MCF 10A (cell line): ENCODE measurements at regions not wholly inside any gene's neighbourhood (a gene's known extent, or its start where the extent isn't known, plus 50 kb on each side); places are given as distances from the start of the nearest gene placed in this dataset.

Experiments
- BruUV-seq: library from RNA; stranded (reverse); fragments of 400-500 nt; replicated peaks from 2 replicates; lab custom pipeline; 2021; lab: Mats Ljungman, UMichigan
- CTCF ChIA-PET: fragments of 300-600 bp; sonication (Branson Sonifier 250); formaldehyde crosslinking; extraction: SDS; loops from one replicate; lab custom pipeline; 2021; ENCODE audit warnings: antibody characterized with exemption, inconsistent platforms; lab: Yijun Ruan, JAX
- POLR2A ChIA-PET: fragments of 300-600, 350-650 bp; sonication (Branson Sonifier 250); formaldehyde crosslinking; extraction: SDS; loops from one replicate; lab custom pipeline; 2020; ENCODE audit warnings: antibody characterized with exemption, inconsistent platforms; lab: Yijun Ruan, JAX
- DNase-seq: peaks from one replicate; pipeline ENCODE4 v3.0.0-alpha.2; 2018; ENCODE audit not compliant: unreplicated experiment
- H3K27ac Mint-ChIP-seq: one replicate; pipeline ENCODE4 v1.8.0; 2022; ENCODE audit warnings: mild to moderate bottlenecking, low read depth, mixed read lengths; ENCODE audit not compliant: unreplicated experiment
- H3K27me3 Mint-ChIP-seq: one replicate; pipeline ENCODE4 v1.8.0; 2022; ENCODE audit warnings: mixed read lengths; ENCODE audit not compliant: insufficient read depth, unreplicated experiment
- H3K36me3 Mint-ChIP-seq: one replicate; pipeline ENCODE4 v1.8.0; 2022; ENCODE audit warnings: mild to moderate bottlenecking, moderate library complexity, mixed read lengths; ENCODE audit not compliant: insufficient read depth, unreplicated experiment
- H3K4me1 Mint-ChIP-seq: one replicate; pipeline ENCODE4 v1.8.0; 2022; ENCODE audit warnings: mixed read lengths; ENCODE audit not compliant: insufficient read depth, unreplicated experiment
- H3K4me3 Mint-ChIP-seq: one replicate; pipeline ENCODE4 v1.8.0; 2022; ENCODE audit warnings: mild to moderate bottlenecking, moderate library complexity, mixed read lengths; ENCODE audit not compliant: unreplicated experiment
- H3K9me3 Mint-ChIP-seq: one replicate; pipeline ENCODE4 v1.8.0; 2022; ENCODE audit warnings: mixed read lengths; ENCODE audit not compliant: unreplicated experiment
- intact Hi-C: fragments of 100-400 bp; cut with micrococcal nuclease; formaldehyde crosslinking; loops from 2 replicates; pipeline ENCODE4 v1.14.1; 2022
- TF ChIP-seq, protein P1 (sequence below): fragments of 200-600 bp; IDR thresholded peaks from one replicate; pipeline ENCODE4 v1.8.0; 2022; ENCODE audit warnings: antibody characterized with exemption, mild to moderate bottlenecking; ENCODE audit not compliant: unreplicated experiment

GRCh38 chr11:115806056-115806455 lies 301.8 kb upstream of the CADM1 start:
- no TSS peak for BruUV-seq
- no peak overlapping the region for H3K27ac Mint-ChIP-seq
- DNase-seq = no peak
- intact Hi-C loops = no loop called here
- no peak overlapping the region for H3K4me3 Mint-ChIP-seq
- ChIA-PET POLR2A (no interaction called here), CTCF (no interaction called here)
- peaks cover 38% of the 10 kb centered on the region for H3K9me3 Mint-ChIP-seq
- H3K4me1 Mint-ChIP-seq = no peaks in the 10 kb centered on the region
- TF ChIP-seq, protein P1, sequence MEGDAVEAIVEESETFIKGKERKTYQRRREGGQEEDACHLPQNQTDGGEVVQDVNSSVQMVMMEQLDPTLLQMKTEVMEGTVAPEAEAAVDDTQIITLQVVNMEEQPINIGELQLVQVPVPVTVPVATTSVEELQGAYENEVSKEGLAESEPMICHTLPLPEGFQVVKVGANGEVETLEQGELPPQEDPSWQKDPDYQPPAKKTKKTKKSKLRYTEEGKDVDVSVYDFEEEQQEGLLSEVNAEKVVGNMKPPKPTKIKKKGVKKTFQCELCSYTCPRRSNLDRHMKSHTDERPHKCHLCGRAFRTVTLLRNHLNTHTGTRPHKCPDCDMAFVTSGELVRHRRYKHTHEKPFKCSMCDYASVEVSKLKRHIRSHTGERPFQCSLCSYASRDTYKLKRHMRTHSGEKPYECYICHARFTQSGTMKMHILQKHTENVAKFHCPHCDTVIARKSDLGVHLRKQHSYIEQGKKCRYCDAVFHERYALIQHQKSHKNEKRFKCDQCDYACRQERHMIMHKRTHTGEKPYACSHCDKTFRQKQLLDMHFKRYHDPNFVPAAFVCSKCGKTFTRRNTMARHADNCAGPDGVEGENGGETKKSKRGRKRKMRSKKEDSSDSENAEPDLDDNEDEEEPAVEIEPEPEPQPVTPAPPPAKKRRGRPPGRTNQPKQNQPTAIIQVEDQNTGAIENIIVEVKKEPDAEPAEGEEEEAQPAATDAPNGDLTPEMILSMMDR = no peak
- no peaks in the 10 kb centered on the region for H3K27me3 Mint-ChIP-seq
- H3K36me3 Mint-ChIP-seq = no peaks in the 10 kb centered on the region

DNA sequence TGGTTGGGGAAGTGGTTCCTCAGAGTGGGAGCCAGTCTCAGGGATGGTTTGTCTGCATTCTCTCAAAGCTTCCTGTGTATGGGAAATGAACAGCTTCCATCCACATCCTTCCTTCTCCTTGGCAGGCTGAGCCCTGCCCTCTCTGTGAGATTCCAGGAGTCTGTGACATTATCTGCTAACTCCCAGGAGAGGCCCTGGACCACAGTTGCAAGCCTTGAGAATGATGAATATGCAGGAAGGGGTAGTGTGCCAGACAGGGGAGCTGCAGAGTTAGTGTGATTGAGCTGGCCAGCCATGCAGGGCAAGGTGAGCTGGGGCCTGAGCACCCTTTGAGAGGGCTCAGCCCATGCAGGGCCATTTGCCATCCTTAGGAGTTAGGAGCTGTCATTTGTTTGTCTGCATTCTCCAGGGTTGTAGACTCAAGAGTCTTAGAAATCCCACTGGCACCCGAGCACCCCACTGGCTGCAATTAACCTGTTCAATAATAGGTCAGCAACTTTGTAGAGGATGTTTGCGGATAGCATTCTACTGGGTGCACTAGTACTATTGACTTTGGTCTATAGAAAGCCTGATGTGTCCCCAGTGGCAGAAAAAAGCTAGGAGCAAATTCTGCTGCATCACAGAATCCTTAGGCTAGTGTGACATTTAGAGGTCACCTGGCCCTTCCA lies 299.0 kb upstream of the CADM1 start:
- ChIA-PET CTCF (interaction anchor here (0.6 kb wide), 1 partner anchor 229 kb away, joined by 3 read pairs; no protein-coding TSS in a partner anchor), POLR2A (no interaction called here)
- Mint-ChIP-seq H3K4me3 (no peak overlapping the region), H3K27me3 (peaks cover 9% of the 10 kb centered on the region), H3K4me1 (no peaks in the 10 kb centered on the region), H3K27ac (no peak overlapping the region), H3K36me3 (no peaks in the 10 kb centered on the region), H3K9me3 (peaks cover 36% of the 10 kb centered on the region)
- intact Hi-C loops = no loop called here
- TF ChIP-seq, protein P1 = no peak
- DNase-seq = no peak
- no TSS peak for BruUV-seq

- Mint-ChIP-seq H3K4me3 (no peak overlapping the region), H3K4me1 (no peaks in the 10 kb centered on the region), H3K36me3 (no peaks in the 10 kb centered on the region), H3K27ac (no peak overlapping the region), H3K27me3 (peaks cover 9% of the 10 kb centered on the region), H3K9me3 (peaks cover 36% of the 10 kb centered on the region)
- TF ChIP-seq, protein P1 = no peak
- BruUV-seq = no TSS peak
- intact Hi-C loops = no loop called here
- ChIA-PET POLR2A (no interaction called here), CTCF (interaction anchor here (0.5 kb wide), 1 partner anchor 114 kb away, joined by 3 read pairs; no protein-coding TSS in a partner anchor)
- no peak for DNase-seq
Observed at GRCh38 chr11:115802641-115803040, 298.4 kb upstream of the CADM1 start.

GRCh38 chr11:115792903-115793302 lies 288.7 kb upstream of the CADM1 start:
- no peaks in the 10 kb centered on the region for H3K36me3 Mint-ChIP-seq
- peaks cover 15% of the 10 kb centered on the region for H3K9me3 Mint-ChIP-seq
- H3K27ac Mint-ChIP-seq = no peak overlapping the region
- no peak for DNase-seq
- H3K4me1 Mint-ChIP-seq = no peaks in the 10 kb centered on the region
- ChIA-PET CTCF (interaction anchor here (0.7 kb wide), 1 partner anchor 1898 kb away, joined by 5 read pairs; no protein-coding TSS in a partner anchor), POLR2A (no interaction called here)
- TF ChIP-seq, protein P1 = no peak
- H3K27me3 Mint-ChIP-seq = no peaks in the 10 kb centered on the region
- intact Hi-C loops = no loop called here
- H3K4me3 Mint-ChIP-seq = no peak overlapping the region
- BruUV-seq = no TSS peak
